ENCODE measurements at regions not wholly inside any gene's neighbourhood (a gene's known extent, or its start where the extent isn't known, plus 50 kb on each side); places are given as distances from the start of the nearest gene placed in this dataset.
"Not testable (repeated sequence)": the region's sequence is repeated elsewhere in the genome, so short reads cannot be mapped to it uniquely, and the experiment has no call there.

DNA sequence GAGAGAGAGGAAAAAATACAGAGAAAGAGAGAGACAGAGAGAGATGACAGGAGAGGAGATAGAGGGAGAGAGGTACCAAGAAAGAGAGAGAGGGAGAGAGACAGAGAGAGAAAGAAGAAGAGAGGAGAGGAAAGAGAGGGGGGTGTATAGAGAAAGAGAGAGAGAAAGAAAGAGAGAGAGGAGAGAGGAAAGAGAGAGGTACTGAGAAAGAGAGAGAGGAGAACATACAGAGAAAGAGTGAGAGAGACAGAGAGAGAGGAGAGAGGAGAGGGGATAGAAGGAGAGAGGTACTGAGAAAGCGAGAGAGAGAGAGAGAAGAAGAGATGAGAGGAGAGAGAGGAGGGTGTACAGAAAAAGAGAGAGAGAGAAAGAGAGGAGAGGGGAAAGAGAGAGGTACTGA is 269.4 kb downstream of the CRLF2 start:
- no peak for DNase-seq

DNA sequence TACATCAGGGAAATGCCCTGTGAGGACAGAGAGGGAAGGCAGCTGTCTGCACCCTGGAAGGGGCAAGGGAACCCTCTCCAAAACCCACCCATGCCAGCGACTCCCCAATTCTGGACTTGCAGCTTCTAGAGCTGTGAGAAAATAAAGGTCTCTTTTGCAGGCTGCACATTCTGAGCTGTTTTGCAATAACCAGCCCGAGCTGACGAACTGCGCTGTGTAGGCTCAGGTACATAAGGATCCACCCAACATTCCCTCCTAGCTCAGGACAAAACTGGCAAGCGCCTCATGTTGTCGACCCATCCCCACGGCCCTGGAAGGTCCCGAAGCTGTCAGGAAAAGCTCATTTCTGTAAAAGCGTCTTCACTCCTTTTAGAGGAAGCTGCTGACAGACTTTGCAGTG is 271.8 kb downstream of the CRLF2 start:
- no peak for DNase-seq

DNA sequence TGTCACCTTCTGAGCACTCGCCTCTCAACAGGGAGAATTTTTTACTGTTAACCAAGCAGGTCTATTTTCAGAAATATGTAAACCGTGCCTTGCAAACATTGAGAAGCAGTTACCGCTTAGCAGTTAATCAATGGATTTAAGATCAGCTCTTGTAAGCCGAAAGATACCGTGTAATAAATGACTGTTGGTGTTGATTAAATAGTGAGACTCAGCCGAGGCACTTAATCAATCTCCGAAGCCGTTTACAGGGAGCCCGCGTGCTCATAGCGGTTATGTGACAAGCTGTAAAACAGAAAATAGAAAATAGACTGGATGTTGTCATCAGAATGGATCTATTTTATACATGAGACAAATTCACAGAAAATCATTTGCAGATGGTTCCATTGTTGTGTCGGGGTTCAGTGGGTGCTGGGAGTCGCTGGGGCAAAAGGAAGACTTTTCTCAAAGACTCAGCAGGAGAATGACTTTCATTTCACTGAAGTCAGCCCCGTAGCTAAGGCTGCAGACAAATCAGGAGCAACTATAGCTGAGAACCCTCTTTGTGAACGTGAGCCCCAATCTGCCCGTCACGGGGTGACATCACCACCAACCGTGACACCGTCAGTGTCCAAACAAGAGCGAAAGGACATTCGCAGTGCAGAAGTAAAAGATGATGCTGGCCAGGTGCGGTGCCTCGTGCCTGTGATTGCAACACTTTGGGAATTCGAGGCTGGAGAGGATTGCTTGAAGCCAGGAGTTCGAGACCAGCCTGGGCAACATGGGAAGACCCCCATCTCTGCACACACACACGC is 275.3 kb downstream of the CRLF2 start:
- DNase-seq: no peak

DNA sequence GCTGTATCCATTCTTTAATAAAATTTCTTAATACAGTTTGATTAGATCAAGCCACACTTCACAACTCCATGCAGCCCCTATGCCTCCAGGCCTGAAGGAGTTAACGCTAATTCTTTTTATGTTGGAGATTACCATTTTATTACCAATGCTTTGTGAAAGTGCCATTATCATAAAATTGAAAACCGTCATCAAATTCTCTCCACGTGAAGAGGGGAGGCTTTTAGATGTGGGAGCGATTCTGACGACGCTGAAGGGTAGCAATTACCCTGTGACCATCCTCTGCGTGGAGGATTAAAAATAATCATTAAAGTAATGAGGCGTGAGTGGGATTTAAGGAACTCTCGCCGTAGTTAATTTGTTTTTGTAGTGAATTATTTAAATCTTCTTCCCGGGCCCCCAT is 278.8 kb downstream of the CRLF2 start:
- no peak for DNase-seq

DNA sequence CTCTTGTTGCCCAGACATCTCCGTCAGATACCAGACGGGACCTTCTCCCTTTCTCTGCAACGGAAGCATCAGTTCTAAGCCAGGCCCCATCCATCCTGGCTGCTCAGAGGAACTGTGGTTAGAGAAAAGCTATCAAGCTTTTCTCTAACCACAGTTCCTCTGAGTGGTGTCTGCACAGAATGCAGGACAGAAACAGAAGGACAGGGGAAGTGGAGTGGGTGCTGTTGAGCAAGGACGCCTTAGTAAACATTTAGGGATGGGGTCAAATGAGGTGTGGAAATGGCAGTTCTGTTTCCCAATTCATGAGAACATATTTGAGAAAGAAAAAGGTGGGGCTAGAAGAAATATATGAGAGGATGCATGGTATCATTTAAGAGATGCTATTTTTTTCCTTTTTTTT is 283.8 kb downstream of the CRLF2 start:
- DNase-seq: no peak

DNA sequence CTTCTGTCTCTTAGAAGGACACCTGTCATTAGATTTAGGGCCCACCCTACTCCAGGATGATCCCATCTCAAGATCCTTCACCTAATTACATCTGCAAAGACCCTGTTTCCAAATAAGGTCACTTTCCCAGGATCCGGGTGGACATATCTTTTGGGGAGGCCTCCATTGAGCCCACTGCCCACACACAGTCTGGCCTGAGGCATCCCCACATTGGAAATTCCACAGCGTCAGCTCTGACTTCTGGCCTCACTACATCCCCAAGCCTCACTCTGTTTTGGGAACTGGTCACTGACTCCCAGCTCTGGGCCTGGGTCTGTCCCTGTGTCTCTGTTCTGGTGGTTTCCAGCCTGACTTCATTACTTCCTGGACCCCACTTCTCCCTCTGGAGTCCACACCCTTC is 285.5 kb downstream of the CRLF2 start:
- DNase-seq: no peak

DNA sequence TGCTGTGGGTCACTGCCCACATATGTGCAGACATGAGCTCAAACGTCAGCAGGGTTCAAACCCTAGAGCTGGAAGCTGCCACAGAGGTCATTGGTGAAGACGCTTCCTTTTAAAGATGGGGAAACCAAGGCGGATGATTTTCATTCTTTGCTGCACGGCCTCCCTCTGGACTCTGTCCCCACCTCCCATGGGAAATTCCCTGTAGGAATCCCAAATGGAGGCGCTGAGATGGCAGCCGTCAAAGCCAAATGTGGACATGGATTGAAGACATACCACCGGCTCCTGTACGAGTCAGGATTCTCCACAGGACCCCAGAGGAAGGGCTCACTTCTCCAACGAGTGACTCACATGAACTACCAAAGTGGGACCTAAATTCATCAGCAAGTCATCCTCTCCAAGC is 286.4 kb downstream of the CRLF2 start:
- no peak for DNase-seq

DNA sequence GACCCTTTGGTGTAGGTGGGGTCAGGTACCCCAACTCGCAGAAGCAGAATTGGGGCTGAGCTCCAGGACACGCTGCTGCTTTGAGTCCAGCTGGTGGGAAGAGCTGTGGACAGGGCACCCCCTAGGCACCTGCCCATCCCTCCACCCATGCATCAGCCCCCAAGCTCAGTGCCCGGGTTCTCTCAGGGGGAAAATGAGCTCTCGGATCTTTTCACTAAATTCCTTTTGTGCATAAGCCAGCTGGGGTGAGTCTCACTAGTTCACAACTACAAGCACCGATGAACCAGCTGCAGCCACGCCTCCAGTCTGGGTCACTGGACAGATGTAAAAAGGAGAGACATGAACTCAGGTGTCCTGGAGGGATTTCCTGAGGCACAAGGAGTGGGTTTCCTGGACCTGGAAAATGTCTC is 286.8 kb downstream of the CRLF2 start:
- DNase-seq: no peak

DNA sequence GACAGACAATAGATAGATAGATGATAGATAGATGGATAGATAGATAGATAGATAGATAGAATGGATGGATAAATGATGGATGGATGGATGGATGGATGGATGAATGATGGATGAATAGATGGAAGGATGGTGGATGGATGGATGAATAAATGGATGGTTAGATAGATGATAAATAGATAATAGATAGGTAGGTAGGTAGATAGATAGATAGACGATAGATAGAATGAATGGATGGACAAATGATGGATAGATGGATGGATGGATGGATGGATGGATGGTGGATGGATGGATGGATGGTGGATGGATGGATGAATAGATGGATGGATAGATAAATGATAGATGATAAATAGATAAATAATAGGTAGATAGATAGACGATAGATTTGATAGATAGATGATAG is 287.4 kb downstream of the CRLF2 start:
- no peak for DNase-seq

DNA sequence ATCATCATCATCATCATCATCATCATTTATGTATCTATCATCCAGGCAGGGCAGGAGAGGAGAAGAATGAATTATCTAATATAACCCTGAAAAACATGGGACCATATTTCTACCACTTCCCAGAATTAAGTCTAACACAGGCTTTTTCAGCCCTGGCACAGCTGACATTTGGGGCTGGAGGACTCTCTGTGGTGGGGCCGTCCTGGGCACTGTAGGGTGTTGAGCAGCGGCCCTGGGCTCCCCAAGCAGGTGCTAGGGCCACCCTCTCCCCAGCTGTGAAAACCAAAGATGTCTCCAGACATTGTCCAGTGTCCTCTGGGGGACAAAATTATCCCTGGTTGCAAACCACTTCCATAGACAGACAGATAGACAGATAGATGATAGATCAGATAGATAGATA is 288.4 kb downstream of the CRLF2 start:
- DNase-seq: no peak

DNA sequence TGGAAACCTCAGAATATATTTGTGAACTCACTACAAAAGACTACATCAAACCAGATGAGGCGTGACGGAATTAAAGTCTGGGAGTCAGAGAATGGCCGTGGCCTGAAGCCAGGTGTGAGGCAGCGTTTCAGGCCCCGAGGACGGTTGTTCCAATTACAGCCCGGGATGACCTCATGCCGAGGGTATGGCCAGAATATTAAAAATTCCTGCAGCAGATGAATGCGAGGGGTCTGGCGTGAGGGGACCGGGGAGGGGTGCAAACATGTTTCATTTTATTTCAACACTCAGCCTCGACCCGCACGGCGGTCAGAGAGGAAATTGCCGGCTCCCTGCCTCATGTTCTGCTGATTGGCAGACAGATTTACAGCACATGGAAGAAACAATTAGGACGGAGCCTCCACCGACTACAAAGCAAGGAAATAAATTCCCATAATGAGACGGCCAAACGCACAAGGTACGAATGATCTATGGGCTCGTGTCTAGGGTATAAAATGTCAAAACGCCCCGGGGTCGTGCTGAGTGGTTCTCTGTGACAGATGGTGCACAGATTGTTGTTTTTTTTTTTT is 289.7 kb downstream of the SHOX start:
- no peak for DNase-seq

DNA sequence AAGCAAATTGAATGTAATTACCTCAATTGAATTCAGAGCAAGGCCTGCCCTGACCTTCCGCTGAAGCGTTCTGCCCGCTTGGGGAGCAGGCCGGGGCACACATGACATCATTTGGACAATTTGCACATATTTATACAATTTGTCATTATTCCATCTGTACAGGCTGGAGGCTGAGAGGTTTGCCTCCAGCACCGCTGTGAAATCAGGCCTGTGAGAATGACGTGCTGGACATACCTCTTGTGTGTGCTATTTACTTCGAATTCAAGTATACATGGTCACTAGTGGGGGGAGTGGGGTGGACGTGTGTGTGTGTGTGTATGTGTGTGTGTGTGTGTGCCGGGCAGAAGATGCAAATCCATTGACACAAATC is 285.6 kb downstream of the SHOX start:
- no peak for DNase-seq

DNA sequence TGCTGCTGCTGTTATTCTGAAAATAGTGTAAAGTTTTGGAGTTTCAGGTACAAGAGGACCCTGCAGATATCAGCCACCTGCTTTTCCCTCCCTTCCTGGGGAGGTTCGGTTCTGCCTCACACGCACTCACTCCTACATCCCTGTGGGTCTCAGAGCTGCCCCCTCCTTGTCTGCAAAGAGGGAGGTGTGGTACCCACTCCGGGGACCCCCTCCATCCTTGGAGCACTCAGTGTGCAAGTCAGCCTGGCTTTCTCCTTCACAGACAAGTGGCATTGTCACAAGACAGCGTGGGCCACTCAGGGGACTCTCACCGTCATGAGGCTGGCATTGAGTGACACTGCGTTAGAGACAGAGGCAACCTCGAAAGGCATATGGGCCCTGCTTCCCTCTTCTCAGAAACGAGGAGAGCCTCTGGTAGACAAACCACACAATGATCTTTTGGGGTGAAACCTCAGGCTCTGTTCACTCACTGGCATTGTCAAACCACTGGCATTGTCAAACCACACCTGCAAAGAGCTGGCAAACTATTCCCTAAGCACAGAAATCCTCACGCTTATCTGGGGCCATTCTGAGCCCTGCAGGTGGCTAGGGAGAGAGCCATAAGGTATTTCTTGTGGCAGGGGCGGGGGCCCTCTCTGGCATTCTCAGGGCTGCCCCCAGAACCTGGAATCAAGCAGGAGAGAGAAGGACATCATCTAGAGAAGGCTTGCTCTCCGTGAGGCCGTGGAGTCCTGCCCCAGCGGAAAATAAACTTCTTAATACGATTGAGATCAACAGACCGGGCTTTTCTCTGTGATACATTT is 285.0 kb downstream of the SHOX start:
- no peak for DNase-seq

DNA sequence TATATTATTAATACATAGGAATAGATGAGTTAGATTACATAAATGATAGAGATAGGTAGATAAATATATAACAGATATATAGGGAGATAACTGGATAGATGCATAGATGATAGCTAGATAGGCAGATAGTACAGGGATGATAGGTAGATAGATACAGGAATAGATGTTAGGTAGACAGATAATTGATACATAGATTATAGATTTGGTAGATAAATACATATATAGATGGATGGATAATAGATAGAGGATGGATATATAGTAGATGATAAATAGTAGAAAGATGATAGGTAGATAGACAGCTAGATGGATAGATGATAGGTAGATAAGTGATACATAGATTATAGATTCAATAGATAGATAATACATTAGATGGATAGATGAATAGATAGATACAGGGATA is 283.6 kb downstream of the SHOX start:
- DNase-seq: no peak

DNA sequence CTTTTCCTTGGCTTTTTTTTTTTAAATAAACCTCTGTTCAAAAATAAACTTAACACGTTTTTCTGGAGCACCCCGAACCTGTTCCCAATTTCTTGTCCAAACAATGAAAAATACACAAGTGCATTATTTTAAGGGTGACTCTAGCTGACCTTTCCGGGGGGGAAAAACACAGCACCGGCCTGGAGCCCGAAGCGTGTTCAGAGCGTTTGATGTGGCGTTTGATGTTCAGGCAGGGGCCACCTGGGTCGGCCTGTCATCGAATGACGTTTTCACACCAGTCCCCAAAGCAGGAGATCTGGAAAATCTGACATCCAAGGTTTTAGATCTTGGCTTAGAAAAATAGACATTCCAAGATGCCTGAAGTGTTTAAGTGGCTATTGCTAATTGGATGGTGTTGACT is 282.1 kb downstream of the SHOX start:
- no peak for DNase-seq

DNA sequence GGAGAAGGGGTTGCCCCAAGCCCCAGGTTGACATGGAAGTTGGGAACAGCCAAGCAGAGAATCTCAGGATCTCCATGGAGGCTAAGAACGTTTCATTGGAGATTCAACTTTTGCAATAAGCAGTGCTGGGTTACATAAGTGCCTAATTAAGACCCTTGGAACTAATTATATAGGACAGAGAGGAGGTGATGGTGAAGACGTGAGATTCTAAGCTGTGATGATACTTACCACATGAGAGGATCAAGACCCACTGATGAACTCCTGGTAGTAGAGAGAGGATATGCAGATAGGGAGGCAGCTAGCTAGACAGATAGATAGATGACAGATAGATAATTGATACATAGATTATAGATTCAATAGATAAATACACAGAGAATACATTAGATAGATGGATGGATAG is 278.5 kb downstream of the SHOX start:
- DNase-seq: not testable (repeated sequence)

DNA sequence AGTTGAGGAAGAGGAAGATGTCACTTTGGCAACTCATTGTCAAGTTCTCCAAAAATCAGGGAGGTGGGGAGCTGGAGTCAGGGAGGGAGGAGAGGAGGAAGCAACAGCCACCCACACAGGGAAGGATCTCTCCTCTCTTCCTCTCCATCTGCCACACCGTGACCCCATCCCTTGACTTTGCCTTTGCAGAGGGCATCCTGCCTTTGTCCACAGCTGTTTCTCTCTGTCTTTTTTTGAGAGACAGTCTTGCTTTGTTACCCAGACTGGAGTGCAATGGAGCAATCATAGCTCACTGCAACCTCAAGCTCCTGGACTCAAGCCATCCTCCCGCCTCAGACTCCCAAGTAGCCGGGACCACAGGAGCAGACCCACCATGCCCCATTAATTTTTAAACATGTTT is 276.0 kb downstream of the SHOX start:
- no peak for DNase-seq

DNA sequence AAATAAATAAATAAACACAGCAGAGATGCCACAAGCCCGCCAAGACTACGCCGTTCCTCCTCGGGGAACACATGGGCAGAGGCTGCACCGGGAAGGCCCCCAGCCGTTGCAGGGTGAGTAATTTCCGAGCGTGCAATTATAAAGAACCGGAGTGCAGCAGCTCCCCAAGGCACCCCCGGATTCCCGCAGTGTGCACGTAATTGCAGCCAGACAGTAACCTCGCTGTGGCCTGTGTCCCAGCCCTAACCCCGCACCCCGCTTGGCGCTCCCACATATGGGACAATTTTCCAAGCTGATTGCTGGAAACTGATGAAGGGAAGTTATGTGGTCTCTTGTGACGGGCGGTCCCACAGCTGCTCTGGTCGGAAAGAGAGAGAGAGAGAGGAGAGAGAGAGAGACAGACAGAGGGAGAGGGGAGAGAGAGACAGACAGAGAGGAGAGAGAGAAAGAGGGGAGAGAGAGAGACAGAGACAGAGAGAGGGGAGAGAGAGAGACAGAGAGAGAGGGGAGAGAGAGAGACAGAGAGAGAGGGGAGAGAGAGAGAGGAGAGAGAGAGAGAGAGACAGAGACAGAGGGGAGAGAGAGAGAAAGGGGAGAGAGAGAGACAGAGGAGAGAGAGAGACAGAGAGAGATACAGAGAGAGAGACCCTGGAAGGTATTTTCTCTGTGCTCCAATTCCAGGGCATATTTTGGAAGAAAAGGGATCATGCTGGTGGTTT is 275.4 kb downstream of the SHOX start:
- DNase-seq: no peak

DNA sequence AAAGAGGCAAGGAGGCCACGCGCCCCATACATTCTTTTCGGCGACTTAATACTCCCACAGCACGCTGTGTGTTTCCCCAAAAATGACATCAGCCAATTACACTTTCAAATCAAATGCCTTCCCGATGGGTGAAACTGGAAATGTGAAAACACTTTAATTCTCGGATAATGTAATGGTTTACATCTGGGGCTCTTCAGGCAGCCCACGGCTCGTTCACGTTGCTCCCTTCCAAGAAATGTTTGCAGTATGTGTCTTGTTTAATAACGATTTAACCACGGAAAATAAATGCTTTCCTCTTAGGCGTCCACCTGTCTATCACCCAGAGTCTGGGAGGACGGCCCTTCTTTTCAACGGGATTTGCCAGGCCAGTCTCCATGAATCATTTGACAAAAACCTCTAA is 272.5 kb downstream of the SHOX start:
- DNase-seq: no peak

DNA sequence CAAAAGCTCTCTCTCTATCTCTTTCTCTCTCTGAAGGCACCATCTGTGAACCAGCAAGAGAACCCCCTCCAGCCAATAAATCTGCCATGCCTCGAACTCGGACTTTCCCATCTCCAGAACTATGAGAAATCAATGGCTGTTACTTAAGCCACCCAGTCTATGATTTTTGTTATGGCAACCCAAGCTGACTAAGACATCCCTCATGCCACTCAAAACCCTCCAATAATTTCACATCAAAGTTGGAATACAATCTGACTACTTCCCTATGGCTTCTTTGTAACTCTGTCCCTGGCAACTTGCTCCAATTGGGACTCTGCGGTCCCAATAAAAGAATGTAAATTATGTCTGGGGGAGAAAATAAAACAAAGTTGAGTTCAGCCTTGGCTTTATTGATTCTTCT is 265.7 kb downstream of the SHOX start:
- DNase-seq: no peak

DNA sequence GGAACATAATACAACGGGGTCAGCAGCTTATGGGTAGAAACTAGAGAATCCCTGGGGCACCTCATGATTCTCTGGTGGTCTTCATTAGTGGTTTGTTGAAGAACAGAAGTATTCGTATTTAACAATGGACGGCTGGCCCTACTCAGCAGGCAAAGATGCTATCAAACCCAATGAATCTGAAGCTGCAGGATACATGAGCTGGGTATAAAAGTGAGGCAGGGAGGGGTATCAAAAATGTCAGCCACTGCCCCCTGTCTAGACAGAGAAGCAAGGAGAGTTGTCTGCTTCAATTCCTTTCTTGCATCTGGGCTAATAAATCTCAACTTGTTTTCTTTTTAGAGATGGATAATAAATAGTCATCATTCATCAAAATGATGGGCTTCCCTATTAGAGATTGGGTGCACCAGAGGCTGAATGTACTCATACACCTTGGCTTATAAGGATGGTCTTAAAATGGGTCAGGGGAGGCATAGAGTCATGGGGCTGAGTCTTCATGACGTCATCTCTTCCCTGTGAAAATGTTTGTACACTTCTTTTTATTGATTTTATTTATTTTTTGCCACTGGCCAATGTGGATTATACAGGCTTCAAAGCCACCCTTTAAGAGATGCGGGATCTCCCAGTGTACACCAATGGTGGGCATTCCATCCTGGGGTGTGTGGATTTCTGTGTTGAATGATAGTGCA is 259.5 kb downstream of the SHOX start:
- DNase-seq: no peak

DNA sequence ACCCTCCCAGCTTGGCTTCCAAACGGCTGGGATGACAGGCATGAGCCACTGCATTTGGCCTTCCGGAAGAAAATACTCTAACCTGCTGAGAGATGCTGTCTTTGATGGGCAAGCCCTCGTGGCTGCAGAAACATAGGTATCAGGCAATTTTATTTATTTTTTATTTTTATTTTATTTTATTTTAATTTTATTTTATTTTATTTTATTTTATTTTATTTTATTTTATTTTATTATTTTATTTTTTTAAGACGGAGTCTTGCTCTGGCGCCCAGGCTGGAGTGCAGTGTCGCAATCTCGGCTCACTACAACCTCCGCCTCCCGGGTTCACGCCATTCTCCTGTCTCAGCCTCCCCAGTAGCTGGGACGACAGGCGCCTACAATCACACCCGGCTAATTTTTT is 257.1 kb downstream of the SHOX start:
- DNase-seq: not testable (repeated sequence)

DNA sequence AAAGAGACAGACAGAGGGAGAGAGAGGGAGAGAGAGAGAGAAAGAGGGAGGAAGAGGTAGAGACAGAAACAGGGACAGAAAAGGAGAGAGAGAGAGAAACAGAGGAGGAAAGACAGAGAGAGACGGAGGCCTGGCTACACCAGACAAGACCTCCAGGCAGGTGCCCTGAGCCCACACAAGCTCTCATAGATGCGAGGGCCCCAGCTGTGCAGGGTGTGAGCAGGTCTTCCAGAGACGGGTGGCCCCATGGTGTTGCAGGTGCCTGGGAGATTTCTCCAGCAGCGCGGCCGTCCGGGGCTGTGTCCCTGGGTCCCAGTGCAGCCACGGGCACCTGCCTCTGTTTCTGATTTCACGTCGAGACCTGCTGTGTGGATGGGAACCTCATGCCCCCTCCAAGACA is 253.0 kb downstream of the SHOX start:
- DNase-seq: no peak

All from NCI-H1436 treated with DMSO at 0.1 percent for 48 hours (cell line).